Dedifferentiated amniotic fluid mesenchymal stem cell (primary cell): ENCODE measurements at regions not wholly inside any gene's neighbourhood (a gene's known extent, or its start where the extent isn't known, plus 50 kb on each side); places are given as distances from the start of the nearest gene placed in this dataset.
A peak's percentile ranks its signal among the peaks of the same experiment; 100 is the strongest.

Source experiments
- DNase-seq: peaks from one replicate; pipeline ENCODE4 v3.0.0-alpha.2; 2016; ENCODE audit errors: extremely low spot score

DNA sequence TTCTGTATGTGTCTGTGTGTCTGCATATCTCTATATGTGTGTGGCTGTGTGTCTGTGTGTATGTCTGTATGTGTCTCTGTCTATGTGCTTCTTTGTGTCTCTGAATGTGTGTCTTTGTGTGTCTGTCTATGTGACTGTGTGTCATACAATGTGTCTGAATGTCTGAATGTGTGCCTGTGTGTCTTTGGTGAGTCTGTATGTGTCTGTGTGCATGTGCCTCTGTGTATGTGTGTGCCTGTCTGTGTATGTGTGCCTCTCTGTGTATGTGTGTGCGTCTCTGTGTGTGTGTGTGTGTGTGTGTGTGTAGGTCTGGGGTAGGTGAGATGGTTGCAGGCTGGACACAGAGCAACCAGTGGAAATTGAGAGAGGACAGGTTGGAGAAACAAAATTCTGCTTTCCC is 435.3 kb downstream of the ARHGEF28 start:
- no peak for DNase-seq

DNA sequence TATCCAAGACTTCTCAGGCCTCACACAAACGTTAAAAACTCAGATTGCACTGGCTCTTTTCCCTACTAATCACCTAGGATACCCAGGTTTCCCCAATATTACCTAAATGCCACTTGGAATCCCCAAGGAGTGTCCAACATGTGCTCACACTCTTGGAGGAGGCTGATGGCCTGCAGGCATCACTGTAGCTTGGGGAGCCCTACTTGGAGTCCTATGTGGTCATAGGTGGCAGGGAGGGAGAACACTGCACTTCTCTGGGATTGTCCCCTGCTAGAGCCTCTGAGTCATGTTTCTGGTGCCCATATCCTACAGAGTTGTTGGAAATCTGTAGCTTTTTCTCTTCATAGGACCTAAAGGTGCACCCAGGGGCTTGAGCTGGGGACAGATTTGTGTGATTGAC is 433.7 kb downstream of the ARHGEF28 start:
- no peak for DNase-seq

DNA sequence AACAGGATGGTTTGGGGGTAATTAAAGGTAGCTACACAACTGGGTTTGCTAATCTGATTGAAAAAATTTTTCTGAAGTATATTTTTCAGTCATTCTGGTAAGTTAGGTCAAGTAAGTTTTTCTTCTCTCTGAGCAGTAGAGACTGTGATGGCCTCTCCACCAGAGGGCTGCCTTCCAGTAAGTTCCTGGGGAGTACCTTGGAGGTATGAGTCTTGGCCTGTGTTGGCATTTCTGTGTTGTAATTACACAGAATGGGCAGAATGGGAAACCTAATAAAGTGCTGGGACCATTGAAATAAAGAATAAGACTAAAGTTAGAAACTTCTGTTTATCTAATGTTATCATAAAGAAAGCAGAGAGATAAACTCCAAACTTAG is 430.8 kb downstream of the ARHGEF28 start:
- DNase-seq = no peak

DNA sequence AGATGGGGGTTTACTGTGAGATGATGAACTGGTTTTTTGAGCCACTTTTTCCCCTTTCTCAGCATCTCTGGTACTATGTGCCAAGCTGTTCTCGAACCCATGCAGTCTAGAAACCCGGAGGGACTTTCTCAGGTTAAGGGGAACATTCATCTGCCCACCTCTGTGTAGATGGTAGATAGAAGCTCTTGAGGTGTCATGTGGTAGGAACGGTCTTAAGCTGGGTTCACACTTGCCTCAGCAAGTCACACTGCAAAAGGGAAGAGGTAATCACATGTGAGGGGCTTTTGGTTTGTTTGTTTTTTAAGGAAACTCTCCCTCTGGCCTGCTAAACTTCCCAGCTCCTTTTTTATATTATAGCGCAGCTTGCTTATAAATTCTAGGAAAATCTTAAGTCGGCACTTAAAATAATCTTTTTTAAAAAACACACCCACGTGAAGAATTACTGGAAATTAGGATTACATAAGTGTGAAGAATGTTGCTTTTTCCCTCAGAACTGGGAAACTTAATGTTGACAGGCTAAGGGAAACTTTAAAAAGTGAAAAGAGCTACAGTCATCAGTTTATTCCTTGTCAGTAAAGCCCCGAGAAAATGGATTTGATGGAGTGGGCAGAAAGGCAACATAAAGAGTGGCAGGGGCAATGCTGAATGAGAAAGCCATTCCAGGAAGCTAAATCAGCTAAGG is 430.3 kb downstream of the ARHGEF28 start:
- no peak for DNase-seq

DNA sequence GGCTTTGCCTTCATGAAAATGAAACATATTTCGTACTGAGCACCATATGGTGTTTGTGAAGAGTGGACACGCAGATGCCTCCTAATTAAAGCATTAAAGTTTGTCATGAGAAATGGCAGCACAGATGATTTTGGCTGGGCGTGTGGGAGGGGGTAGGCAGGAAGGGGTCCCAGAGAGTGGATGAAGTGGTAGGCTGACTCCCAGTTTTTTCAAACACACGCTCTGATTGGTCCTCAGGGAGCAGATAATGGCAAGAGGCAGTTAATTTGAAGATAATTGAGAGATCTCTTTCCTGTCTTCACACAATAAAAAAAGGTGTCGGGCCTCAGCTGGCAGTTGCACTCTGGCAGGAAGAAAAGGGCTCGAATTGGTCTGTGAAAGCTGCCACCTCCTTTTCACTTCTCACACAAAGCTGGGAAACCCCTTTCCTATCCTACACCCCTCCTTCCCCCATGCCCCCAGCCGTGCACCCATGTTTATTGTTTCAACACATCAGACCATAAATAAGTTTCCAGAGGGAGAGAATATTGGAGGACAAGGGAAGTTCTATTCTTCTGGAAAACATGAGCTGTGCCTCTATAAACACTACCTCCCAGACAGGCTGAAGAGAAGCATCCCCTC is 429.6 kb downstream of the ARHGEF28 start:
- DNase-seq = no peak

- DNase-seq = no peak
These were observed 428.8 kb downstream of the ARHGEF28 start for GRCh38 chr5:74054641-74055421.

DNA sequence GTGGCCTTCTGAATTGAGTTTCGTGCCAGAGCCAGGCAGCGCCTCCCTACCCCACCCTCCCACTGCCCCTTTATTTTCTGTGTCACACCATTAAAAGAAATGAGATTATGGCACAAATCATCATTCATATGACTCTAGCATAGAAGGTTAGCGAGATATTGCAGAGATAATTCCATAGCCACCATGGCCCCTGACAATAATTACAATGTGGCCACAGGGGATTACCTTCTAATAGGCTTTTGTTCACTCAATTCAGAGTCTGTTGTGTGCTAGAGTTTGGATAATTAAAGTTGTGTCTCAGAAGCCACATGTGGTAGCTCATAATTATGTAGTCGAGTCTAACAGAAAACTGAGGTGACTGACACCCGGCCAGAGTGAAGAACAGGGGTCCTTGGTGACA is 428.1 kb downstream of the ARHGEF28 start:
- DNase-seq = no peak

GRCh38 chr5:74052441-74053221 is 426.6 kb downstream of the ARHGEF28 start:
- no peak for DNase-seq

- DNase-seq = no peak
These were observed 425.1 kb downstream of the ARHGEF28 start for GRCh38 chr5:74051076-74051475.

- no peak for DNase-seq
These were observed 418.9 kb downstream of the ARHGEF28 start for GRCh38 chr5:74044936-74045335.

GRCh38 chr5:74042959-74043358 is 417.0 kb downstream of the ARHGEF28 start:
- DNase-seq = peak; percentile 68

DNA sequence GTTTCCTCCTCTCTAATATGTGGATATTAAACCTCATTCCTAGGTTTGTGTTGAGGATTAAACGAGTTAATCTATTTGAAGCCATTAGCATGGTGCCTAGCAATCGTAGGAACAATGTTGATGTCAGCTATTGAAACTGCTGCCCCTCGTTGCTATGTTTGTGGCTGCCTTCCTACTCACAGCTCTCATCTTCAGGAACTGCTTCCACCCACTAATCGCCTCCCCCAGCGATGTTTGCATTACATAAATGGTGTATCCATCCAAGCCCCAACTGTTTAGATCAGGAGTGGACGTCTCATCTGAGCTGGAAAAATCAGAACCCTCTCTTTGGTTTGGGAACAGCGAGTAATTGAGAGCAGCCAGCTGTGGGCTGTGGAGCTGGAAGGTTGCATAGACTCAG is 416.6 kb downstream of the ARHGEF28 start:
- no peak for DNase-seq

- DNase-seq = no peak
These were observed 415.9 kb downstream of the ARHGEF28 start for GRCh38 chr5:74041913-74042312.

- no peak for DNase-seq
These were observed 415.0 kb downstream of the ARHGEF28 start for GRCh38 chr5:74040811-74041491.

DNA sequence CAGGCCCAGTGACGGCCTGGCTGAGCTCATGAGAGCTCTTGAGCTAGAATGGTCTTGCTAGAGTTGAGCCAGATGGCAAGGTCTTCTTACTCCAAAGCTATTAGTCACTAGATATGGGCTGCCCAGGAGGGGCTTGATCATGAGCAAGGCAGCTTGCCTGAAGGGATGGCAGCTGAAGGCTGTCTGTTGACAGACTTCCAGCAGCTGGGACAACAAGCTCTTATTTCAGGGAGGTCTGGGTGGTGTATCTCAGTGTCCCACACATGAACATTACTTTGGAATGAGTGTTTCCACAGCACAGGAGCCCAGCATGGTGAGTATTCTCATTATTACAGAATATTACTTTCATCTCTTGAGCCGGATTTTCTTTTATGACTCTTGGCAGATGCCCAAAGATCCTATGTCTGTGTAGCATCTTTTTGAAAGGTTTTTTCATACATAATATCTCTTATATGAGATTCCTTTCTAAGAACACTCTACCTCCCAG is 414.1 kb downstream of the ARHGEF28 start:
- DNase-seq = peak; percentile 51

- DNase-seq = no peak
These were observed 411.3 kb downstream of the ARHGEF28 start for GRCh38 chr5:74037321-74037720.

DNA sequence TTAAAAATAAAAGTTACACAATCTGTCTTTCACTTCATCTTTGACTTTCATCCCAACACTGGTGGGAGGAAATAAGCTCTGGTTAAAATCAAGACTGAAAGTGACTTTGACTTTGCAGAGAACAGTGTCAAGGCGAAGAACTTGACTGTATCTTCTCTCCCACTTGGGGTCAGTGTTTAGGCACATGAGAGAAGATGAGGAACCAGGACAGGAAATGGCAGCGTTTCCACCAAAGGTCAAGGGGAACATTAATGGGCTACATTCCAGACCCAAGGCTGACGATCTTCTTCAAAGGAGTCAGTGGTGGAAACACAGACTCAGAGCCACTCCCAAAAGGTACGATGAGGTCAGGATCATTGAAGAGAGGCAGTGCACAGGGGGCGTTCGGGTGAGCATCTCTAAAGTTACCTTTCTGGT is 409.5 kb downstream of the ARHGEF28 start:
- peak; percentile 19 for DNase-seq

GRCh38 chr5:74034733-74035132 is 408.7 kb downstream of the ARHGEF28 start:
- DNase-seq = peak; percentile 61

DNA sequence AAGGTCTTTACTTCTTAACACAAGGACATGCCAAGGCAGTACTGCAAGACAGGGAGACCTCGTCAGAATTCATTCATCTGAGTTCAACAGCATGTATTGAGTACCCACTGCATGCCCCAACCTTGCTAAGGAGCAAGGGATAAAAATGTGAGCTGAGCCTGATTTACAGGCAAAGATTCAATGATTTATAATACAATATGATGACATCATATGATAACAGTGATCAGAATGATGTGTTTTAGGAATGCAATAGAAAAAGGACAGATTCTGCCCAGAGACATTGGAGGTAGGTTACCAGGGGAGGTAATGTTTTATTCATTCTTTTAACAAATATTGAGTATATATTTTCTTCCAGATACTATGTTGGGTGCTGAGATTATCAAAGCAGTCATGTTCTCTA is 406.6 kb downstream of the ARHGEF28 start:
- no peak for DNase-seq

- DNase-seq = no peak
These were observed 405.5 kb downstream of the ARHGEF28 start for GRCh38 chr5:74031536-74031935.

GRCh38 chr5:74030821-74031220 is 404.8 kb downstream of the ARHGEF28 start:
- DNase-seq = no peak
